SJSA1 (cell line): ENCODE measurements at regions not wholly inside any gene's neighbourhood (a gene's known extent, or its start where the extent isn't known, plus 50 kb on each side); places are given as distances from the start of the nearest gene placed in this dataset.
A peak's percentile ranks its signal among the peaks of the same experiment; 100 is the strongest.

Experiments used
- DNase-seq, 2 experiments: peaks; one replicate each; pipeline ENCODE4 v3.0.0-alpha.2; 2015 to 2020; ENCODE audit warnings: low spot score in 2 of 2, low read depth in 1 of 2
- H3K27ac ChIP-seq: fragments of 250-450 bp; sonication (Bioruptor Pico); 2 replicates; pipeline ENCODE4 v1.5.1; 2020; ENCODE audit warnings: mild to moderate bottlenecking, moderate library complexity
- H3K27me3 ChIP-seq: fragments of 250-450 bp; sonication (Bioruptor Pico); replicated peaks from 2 replicates; pipeline ENCODE4 v1.5.1; 2020; ENCODE audit warnings: mild to moderate bottlenecking, moderate library complexity
- H3K36me3 ChIP-seq: fragments of 250-450 bp; sonication (Bioruptor Pico); 2 replicates; pipeline ENCODE4 v1.5.1; 2020; ENCODE audit warnings: mild to moderate bottlenecking
- H3K4me1 ChIP-seq: fragments of 250-450 bp; sonication (Bioruptor Pico); replicated peaks from 2 replicates; pipeline ENCODE4 v1.6.1; 2021; ENCODE audit warnings: mild to moderate bottlenecking
- H3K4me3 ChIP-seq: fragments of 250-450 bp; sonication (Bioruptor Pico); 2 replicates; pipeline ENCODE4 v1.5.1; 2020; ENCODE audit warnings: mild to moderate bottlenecking
- H3K9me3 ChIP-seq: fragments of 250-450 bp; sonication (Bioruptor Pico); replicated peaks from 2 replicates; pipeline ENCODE4 v1.5.1; 2020; ENCODE audit warnings: mild to moderate bottlenecking

DNA sequence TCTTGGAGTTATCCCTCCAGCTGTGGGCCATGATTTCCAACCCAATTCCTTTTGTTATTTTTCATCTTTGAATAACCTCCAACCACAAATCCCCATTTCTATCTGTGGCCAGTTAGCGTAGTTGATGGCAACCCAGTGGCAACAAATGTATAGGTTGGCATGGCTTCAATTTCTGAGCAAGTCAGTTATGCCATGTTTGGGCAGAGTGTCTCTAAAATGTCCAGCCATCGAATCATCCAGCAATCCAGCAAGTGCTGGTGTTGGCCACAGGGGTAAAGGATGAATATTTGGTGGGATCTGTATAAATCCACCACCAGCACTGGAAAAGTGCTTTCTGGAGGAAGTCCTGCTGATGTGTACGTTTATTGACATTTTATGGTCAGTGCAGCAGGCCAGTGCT lies 233.3 kb downstream of the MYLK4 start:
- H3K4me3 ChIP-seq: no peak overlapping the region
- peaks cover 8% of the 10 kb centered on the region; the same call in 1 of the 2 replicates for H3K9me3 ChIP-seq
- no peak overlapping the region for H3K27ac ChIP-seq
- peaks cover 14% of the 10 kb centered on the region for H3K4me1 ChIP-seq
- H3K27me3 ChIP-seq: no peaks in the 10 kb centered on the region
- H3K36me3 ChIP-seq: no peaks in the 10 kb centered on the region
- no peak for DNase-seq

DNA sequence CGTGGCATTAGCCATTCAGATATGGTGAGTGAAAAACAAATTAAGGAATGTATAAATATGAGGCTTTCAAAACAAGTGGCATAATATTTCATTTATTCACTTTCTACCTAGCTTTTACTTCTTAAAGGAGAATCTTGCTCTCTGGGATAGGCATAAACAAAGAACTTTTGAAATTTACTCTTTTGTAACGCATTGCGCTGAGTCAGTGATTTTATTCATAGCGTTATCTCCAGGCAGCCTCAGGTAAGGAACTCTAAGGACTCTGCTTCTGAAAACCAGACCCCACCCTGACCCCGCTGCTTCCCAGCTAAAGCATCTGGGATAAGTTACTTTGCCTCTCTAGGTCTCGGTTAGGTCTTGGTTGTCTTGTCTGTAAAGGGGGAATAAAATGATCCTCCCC lies 234.7 kb downstream of the MYLK4 start:
- H3K4me1 ChIP-seq: 0 out of 2 replicates have a peak, but pooled peaks cover 5% of the 10 kb centered on the region

DNA sequence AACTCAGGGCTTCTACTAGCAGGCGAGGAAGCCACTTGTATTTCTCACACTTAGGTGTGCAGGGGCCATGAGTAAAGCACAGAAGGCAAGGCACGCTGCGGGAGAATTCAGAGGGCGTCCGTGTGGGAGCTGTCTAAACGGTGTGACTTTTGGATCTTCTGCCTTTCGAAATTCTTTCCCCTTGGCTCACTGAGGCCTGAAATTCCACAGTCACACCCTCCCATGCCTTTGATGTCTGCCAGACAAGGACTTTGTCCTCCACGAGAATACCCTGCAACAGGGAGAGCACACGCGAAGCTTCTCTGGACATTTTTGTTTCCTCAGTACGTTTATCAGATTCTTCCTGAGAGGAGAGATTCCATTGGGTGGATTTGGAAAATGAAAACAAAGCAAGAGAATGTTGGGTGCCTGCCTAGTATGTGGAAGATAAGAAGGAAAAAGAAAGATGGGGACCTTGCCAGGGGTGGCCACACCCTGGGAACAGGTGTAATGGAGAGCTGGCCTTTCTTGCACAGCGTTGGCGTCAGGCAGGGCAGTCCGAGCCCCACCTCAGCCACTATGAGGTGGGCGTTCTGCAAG lies 235.7 kb downstream of the MYLK4 start:
- H3K27me3 ChIP-seq: no peaks in the 10 kb centered on the region
- peaks cover 6% of the 10 kb centered on the region; the same call in 1 of the 2 replicates for H3K9me3 ChIP-seq
- no peak for DNase-seq
- H3K36me3 ChIP-seq: no peaks in the 10 kb centered on the region
- no peak overlapping the region for H3K4me3 ChIP-seq
- no peak overlapping the region for H3K27ac ChIP-seq
- H3K4me1 ChIP-seq: 0 out of 2 replicates have a peak, but pooled peaks cover 5% of the 10 kb centered on the region

More for the DNA sequence above, 234.7 kb downstream of the MYLK4 start:
- no peak for DNase-seq
- no peak overlapping the region for H3K4me3 ChIP-seq
- H3K9me3 ChIP-seq: peaks cover 8% of the 10 kb centered on the region; the same call in 1 of the 2 replicates
- no peaks in the 10 kb centered on the region for H3K36me3 ChIP-seq
- H3K27me3 ChIP-seq: no peaks in the 10 kb centered on the region
- H3K27ac ChIP-seq: no peak overlapping the region

DNA sequence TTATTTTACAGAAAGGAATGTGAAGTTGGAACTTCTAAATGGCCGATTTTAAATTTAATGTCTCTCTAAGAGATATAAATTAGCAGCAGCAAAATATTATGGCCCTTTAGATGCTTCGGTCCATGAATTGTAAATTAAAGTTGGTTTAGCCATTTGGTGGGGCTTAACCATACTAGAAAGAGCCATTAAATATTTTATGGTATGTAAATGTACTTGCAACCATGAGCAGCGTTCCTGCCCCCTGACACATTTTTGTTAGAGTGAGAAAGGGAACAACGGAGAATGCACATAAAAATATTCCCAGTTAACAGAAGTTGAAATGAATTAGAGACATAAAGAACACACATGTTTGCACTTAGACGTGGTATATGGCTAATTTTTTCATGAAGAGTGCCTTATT lies 237.9 kb downstream of the MYLK4 start:
- DNase-seq: no peak
- no peaks in the 10 kb centered on the region for H3K27me3 ChIP-seq

DNA sequence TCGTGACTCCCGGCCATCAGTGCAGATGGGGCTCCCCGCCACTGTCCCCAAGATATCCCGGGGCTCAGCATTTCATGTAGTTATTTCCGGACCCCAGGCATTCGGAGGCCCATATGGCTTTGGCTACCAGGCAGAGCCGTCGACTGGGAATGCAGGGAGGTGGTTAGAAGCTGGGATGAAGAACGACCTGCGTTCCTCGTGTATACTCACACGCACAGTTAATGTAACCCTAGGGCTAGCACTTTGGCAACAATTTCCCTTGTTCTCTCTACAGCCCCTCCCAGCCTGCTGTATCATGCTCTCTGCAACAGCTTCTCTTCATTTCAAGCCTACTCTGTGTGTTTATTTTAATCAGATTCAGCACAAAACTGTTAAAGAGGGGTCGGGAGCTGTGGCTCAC lies 240.4 kb downstream of the MYLK4 start:
- DNase-seq: peak in 1 of 2 experiments; percentile 16
- no peaks in the 10 kb centered on the region for H3K9me3 ChIP-seq
- no peaks in the 10 kb centered on the region for H3K36me3 ChIP-seq
- 0 out of 2 replicates have a peak, but pooled peaks cover 5% of the 10 kb centered on the region for H3K4me1 ChIP-seq
- H3K4me3 ChIP-seq: no peak overlapping the region
- H3K27me3 ChIP-seq: no peaks in the 10 kb centered on the region
- H3K27ac ChIP-seq: no peak overlapping the region

More for the DNA sequence above, 237.9 kb downstream of the MYLK4 start:
- no peaks in the 10 kb centered on the region for H3K36me3 ChIP-seq
- H3K4me1 ChIP-seq: 0 out of 2 replicates have a peak, but pooled peaks cover 5% of the 10 kb centered on the region
- no peak overlapping the region for H3K4me3 ChIP-seq
- no peak overlapping the region for H3K27ac ChIP-seq
- H3K9me3 ChIP-seq: no peaks in the 10 kb centered on the region

DNA sequence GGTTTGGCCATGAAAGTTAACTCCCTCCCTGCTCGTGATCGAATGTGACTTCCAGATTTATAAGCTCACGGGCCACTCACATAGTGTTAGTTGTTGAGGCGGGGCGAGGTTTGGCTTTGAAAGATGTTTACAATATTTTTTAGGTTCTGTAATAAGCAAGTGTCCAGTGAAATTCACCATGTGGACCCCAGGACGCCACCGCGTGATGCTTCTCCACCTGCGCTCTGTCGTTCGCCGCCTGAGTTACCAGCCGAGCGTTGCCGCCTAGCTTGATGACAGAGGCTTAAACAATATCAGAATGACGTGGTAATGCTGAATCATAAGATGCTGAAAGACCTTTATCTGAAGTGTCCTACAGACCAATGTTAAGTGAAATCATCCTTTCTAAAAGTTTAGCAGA lies 241.0 kb downstream of the MYLK4 start:
- H3K4me1 ChIP-seq: 0 out of 2 replicates have a peak, but pooled peaks cover 5% of the 10 kb centered on the region
- H3K27ac ChIP-seq: no peak overlapping the region
- H3K9me3 ChIP-seq: no peaks in the 10 kb centered on the region
- DNase-seq: peak in 1 of 2 experiments; percentile 16
- no peaks in the 10 kb centered on the region for H3K27me3 ChIP-seq
- no peaks in the 10 kb centered on the region for H3K36me3 ChIP-seq
- no peak overlapping the region for H3K4me3 ChIP-seq

DNA sequence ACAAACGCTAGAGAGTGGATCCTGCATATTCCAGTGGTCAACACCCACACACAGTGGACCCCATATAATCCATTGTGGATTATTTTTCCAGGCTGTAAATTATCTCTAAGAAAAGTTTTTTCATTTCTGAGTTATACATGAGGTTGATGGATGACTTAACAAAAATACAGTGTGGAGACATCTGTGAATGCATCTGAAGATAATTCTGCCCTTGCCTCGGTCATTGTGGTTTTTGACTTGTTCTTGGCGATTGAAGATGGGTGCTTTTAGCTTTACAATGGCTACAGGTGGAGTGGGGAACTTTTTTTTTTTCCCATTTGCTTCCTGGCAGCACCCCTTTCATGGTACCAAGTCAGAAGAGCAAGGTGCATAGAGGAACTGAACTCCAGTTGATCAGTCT lies 242.7 kb downstream of the MYLK4 start:
- DNase-seq: no peak
- H3K36me3 ChIP-seq: no peaks in the 10 kb centered on the region
- H3K4me3 ChIP-seq: no peak overlapping the region
- no peaks in the 10 kb centered on the region for H3K9me3 ChIP-seq
- no peak overlapping the region for H3K27ac ChIP-seq
- no peaks in the 10 kb centered on the region for H3K4me1 ChIP-seq
- no peaks in the 10 kb centered on the region for H3K27me3 ChIP-seq

DNA sequence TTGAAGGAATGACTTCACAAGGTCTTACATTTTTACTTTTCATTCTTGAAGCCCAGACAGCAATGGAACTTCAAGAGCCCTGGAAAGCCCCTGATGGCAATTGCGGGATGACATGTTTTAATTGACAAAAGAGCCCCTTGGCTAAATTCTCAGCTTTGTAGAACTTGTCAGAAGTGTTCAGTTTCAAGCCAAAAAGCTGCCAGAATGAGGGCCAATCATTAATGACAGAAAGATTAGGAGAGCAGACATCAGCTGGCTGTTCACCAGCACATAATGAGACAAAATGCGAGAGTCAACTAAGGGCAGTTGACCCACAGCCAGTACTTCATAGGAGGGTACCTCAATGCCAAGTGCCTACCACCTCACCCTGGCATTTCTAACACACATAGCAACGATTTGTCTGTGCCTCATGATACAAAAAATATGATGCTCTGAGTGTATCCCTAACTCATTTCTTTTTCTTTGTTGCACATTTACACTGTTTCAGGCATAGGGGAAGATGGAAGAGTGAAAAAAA lies 243.1 kb downstream of the MYLK4 start:
- no peaks in the 10 kb centered on the region for H3K9me3 ChIP-seq
- no peak overlapping the region for H3K4me3 ChIP-seq
- H3K36me3 ChIP-seq: no peaks in the 10 kb centered on the region
- no peak overlapping the region for H3K27ac ChIP-seq
- peaks cover 4% of the 10 kb centered on the region for H3K4me1 ChIP-seq
- no peaks in the 10 kb centered on the region for H3K27me3 ChIP-seq
- peak in 1 of 2 experiments; percentile 8 for DNase-seq

DNA sequence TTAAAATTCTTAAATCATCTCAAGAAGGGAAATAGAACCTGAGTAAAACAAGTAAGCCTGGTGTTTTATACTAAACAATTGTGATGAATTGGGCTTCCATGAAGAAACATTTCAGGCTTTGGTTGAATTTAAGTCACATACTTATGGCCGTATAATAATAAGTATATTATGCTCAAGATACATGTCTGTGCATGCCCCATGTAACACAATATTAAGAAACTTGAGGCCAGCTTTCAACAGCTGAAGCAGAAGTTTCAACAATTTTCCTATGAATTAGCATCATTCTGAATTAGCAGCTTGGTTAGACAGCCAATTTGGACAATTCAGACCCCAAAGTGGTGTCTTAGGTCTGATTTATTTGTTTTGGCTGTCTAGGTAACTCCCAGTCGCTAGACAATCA lies 243.7 kb downstream of the MYLK4 start:
- DNase-seq: no peak
- no peak overlapping the region for H3K4me3 ChIP-seq

DNA sequence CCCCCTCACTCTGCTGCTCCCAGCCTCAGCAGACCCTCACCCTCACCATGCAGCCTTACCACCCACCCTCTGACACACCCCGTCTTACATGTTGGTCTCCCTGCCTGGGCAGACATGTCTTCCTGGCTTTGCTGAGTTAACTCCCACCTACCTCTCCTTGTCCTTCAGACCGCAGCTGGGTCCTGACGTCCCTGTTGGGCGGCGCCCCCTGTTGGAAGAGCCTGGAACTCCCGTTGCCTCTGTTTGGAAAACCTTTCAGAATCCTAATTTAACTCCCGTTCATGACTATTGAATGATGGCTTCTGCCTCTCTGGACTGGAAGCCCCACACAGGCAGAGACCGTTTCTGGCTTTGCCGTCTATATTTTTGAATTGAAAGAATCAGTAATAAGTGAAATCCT lies 245.1 kb downstream of the MYLK4 start:
- Histone ChIP-seq H3K4me3 (no peak overlapping the region), H3K27ac (no peak overlapping the region), H3K4me1 (peaks cover 9% of the 10 kb centered on the region), H3K36me3 (no peaks in the 10 kb centered on the region), H3K9me3 (no peaks in the 10 kb centered on the region), H3K27me3 (no peaks in the 10 kb centered on the region)
- DNase-seq: no peak

More for the DNA sequence above, 243.7 kb downstream of the MYLK4 start:
- Histone ChIP-seq H3K4me1 (peaks cover 9% of the 10 kb centered on the region), H3K27ac (no peak overlapping the region), H3K36me3 (no peaks in the 10 kb centered on the region), H3K27me3 (no peaks in the 10 kb centered on the region), H3K9me3 (no peaks in the 10 kb centered on the region)

DNA sequence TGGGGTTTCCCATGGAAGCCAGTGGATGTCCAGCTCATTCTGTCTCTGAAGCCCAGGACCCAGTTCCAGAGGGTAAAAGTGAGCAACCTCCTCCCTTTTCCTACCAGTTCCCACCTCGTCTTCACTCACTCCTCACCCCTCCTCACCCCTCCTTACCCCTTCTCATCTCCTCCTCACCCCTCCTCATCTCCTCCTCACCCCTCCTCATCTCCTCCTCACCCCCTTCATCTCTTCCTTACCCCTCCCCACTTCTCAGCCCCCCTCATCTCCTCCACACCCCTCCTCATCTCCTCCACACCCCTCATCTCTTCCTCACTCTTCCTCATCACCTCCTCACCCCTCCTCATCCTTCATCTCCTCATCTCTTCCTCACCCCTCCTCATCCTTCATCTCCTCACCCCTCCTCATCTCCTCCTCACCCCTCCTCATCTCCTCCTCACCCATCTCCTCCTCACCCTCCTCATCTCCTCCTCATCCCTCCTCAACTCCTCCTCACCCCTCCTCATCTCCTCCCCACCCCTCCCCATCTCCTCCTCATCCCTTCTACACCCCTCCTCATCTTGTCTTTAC lies 246.1 kb downstream of the MYLK4 start:
- H3K4me3 ChIP-seq: no peak overlapping the region
- no peaks in the 10 kb centered on the region for H3K27me3 ChIP-seq
- no peaks in the 10 kb centered on the region for H3K36me3 ChIP-seq
- no peak overlapping the region for H3K27ac ChIP-seq
- no peak for DNase-seq
- peaks cover 9% of the 10 kb centered on the region for H3K4me1 ChIP-seq
- H3K9me3 ChIP-seq: no peaks in the 10 kb centered on the region

DNA sequence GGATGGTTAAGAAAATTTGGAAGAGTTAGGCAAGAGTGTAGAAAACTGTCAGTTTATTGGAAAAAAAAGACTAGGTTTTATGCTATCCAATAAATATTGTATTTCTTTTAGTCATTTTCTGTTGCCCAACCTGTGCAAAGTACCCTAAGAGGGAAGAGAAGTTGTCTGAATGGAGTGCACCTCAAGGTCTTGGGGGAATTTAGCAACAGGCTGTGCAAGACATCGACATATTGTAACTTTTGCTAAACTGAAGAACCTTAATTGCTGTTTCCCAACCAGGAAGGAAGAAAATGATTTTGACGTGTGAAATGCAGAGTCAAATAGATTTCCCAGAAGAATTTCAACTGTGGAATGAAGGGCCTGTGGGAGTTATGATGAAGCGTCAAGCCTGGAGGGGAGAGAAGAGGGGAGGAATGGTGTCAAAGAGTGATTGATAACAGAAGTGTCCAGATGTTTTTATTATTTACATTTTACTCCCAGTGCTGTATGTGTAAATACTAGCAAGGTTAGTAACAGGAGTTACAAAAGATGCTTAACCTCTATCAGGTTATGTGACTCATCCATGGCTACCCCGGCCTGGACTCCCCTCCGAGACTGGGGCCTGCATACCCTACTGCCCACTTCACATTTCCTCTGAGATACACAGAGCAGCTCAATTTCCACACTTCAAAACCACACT lies 246.8 kb downstream of the MYLK4 start:
- Histone ChIP-seq H3K4me3 (no peak overlapping the region), H3K27me3 (no peaks in the 10 kb centered on the region), H3K9me3 (no peaks in the 10 kb centered on the region), H3K36me3 (no peaks in the 10 kb centered on the region), H3K27ac (no peak overlapping the region), H3K4me1 (peaks cover 9% of the 10 kb centered on the region)
- no peak for DNase-seq

DNA sequence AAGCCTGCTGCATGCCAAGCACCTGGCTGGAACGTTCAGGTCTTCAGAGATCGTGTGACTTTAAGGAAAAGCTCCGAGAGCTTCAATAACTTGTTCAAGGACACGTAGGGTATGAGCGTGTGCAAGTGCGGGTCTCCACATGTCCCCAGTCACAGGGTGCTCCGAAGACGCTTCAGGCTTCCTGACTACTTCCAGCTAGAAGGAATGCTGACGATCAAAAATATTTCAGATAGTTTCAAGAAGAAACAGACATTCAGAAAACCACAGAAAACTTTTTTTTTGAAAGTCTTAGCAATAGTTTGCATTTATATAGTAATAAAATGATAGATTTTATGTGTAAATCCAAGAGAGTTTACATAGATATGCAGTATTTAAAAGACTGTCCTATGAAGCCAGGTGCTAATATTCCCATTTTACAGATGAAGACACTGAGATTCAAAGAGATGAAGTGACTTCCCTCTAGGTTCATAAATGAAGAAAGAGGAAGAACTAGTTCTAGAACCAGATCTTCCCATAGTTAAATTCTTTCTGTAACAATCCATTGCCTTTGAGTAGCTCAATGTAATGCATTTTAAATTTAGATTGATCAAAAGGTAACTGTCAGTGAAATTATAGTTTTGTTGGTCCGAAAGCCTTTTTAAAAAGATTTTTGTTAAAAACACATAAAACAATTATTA lies 247.6 kb downstream of the MYLK4 start:
- no peak for DNase-seq
- no peaks in the 10 kb centered on the region for H3K27me3 ChIP-seq

More for the DNA sequence above, 247.6 kb downstream of the MYLK4 start:
- Histone ChIP-seq H3K36me3 (no peaks in the 10 kb centered on the region), H3K27ac (no peak overlapping the region), H3K4me3 (no peak overlapping the region), H3K9me3 (no peaks in the 10 kb centered on the region), H3K4me1 (peaks cover 9% of the 10 kb centered on the region)
